CD14-positive monocyte (primary cell): ENCODE measurements at regions not wholly inside any gene's neighbourhood (a gene's known extent, or its start where the extent isn't known, plus 50 kb on each side); places are given as distances from the start of the nearest gene placed in this dataset.

ENCODE experiments used
- DNase-seq, 3 donors: peaks; one replicate each; pipeline ENCODE4 v3.0.0-alpha.2; 2011 to 2022
- H2AFZ ChIP-seq: 2 replicates; pipeline ENCODE4 v1.6.0; 2012; ENCODE audit warnings: mild to moderate bottlenecking, low read depth, low read length, inconsistent platforms; ENCODE audit not compliant: insufficient read depth, poor library complexity, severe bottlenecking
- H3K27ac ChIP-seq, 2 donors: 1 replicate in 1 of 2; 2 replicates in 1 of 2; pipeline ENCODE4 v1.5.1; 2012 to 2013; ENCODE audit warnings: low read length in 2 of 2, control low read depth in 1 of 2, inconsistent platforms in 1 of 2, low read depth in 1 of 2, mild to moderate bottlenecking in 1 of 2
- H3K27me3 ChIP-seq, 2 donors: one replicate each; pipeline versions ENCODE4 v1.6.0 to v1.6.1; 2011 to 2013; ENCODE audit warnings: low read length in 2 of 2; ENCODE audit not compliant: control insufficient read depth in 2 of 2, insufficient read depth in 2 of 2
- H3K36me3 ChIP-seq, 2 donors: replicated peaks in 1 of 2; 1 replicate in 1 of 2; 2 replicates in 1 of 2; pipeline versions ENCODE4 v1.5.1 to v1.6.1; 2012 to 2013; ENCODE audit warnings: low read length in 2 of 2, control low read depth in 1 of 2, inconsistent platforms in 1 of 2, mild to moderate bottlenecking in 1 of 2; ENCODE audit not compliant: insufficient read depth in 2 of 2, control insufficient read depth in 1 of 2
- H3K4me1 ChIP-seq, 2 donors: 1 replicate in 1 of 2; 2 replicates in 1 of 2; pipeline versions ENCODE4 v1.5.1 to v1.6.1; 2012 to 2013; ENCODE audit warnings: low read length in 2 of 2, control low read depth in 1 of 2, inconsistent platforms in 1 of 2, mild to moderate bottlenecking in 1 of 2, moderate library complexity in 1 of 2; ENCODE audit not compliant: insufficient read depth in 2 of 2, control insufficient read depth in 1 of 2
- H3K4me2 ChIP-seq: replicated peaks from 2 replicates; pipeline ENCODE3; 2012; ENCODE audit warnings: low read length, moderate library complexity, mild to moderate bottlenecking; ENCODE audit not compliant: poor library complexity, severe bottlenecking; ENCODE audit errors: extremely low read depth
- H3K4me3 ChIP-seq, 3 experiments: fragments of 200-600 bp in 1 of 3; sonication (generic) in 1 of 3; replicated peaks in 1 of 3; 1 replicate in 2 of 3; 2 replicates in 1 of 3; pipeline ENCODE4 v1.5.1; 2011 to 2013; ENCODE audit warnings: low read length in 3 of 3, mild to moderate bottlenecking in 3 of 3, control low read depth in 2 of 3, low read depth in 2 of 3, inconsistent platforms in 1 of 3, moderate library complexity in 1 of 3
- H3K79me2 ChIP-seq: 2 replicates; pipeline ENCODE4 v1.6.0; 2012; ENCODE audit warnings: mild to moderate bottlenecking, control low read depth, inconsistent platforms, low read length, moderate library complexity; ENCODE audit not compliant: insufficient read depth
- H3K9ac ChIP-seq: 2 replicates; pipeline ENCODE4 v1.6.0; 2017; ENCODE audit warnings: low read length, mild to moderate bottlenecking; ENCODE audit not compliant: insufficient read depth, poor library complexity, severe bottlenecking
- H3K9me3 ChIP-seq, 2 donors: replicated peaks in 1 of 2; 1 replicate in 1 of 2; 2 replicates in 1 of 2; pipeline versions ENCODE4 v1.5.1 to v1.6.1; 2012 to 2013; ENCODE audit warnings: low read length in 2 of 2, control low read depth in 1 of 2; ENCODE audit not compliant: control insufficient read depth in 1 of 2, insufficient read depth in 1 of 2
- H4K20me1 ChIP-seq: 2 replicates; pipeline ENCODE4 v1.6.0; 2012; ENCODE audit warnings: mild to moderate bottlenecking, low read length, control low read depth, moderate library complexity; ENCODE audit not compliant: insufficient read depth
- H3K27ac Mint-ChIP-seq, 7 donors: one replicate each; pipeline ENCODE4 v1.8.0; 2020; ENCODE audit warnings: mild to moderate bottlenecking in 7 of 7, mixed read lengths in 7 of 7, moderate library complexity in 6 of 7, inconsistent platforms in 2 of 7
- H3K27me3 Mint-ChIP-seq, 3 donors: one replicate each; pipeline ENCODE4 v1.8.0; 2021 to 2022; ENCODE audit warnings: low read depth in 3 of 3, mild to moderate bottlenecking in 3 of 3, mixed read lengths in 3 of 3, moderate library complexity in 3 of 3, inconsistent platforms in 1 of 3
- H3K36me3 Mint-ChIP-seq, 2 donors: one replicate each; pipeline ENCODE4 v1.8.0; 2020; ENCODE audit warnings: mixed read lengths in 2 of 2, inconsistent platforms in 1 of 2, mild to moderate bottlenecking in 1 of 2
- H3K4me1 Mint-ChIP-seq: one replicate; pipeline ENCODE4 v1.8.0; 2020; ENCODE audit warnings: mild to moderate bottlenecking, mixed read lengths
- H3K4me3 Mint-ChIP-seq, 2 donors: one replicate each; pipeline ENCODE4 v1.8.0; 2020; ENCODE audit warnings: mild to moderate bottlenecking in 2 of 2, mixed read lengths in 2 of 2, moderate library complexity in 1 of 2
- H3K9me3 Mint-ChIP-seq, 7 donors: one replicate each; pipeline ENCODE4 v1.8.0; 2020 to 2022; ENCODE audit warnings: mixed read lengths in 7 of 7, mild to moderate bottlenecking in 6 of 7, moderate library complexity in 6 of 7, inconsistent platforms in 2 of 7
- WGBS: methylation state at CpG from one replicate; pipeline ENCODE4 v1.1.5; 2013; ENCODE audit warnings: missing lambda C conversion rate; ENCODE audit not compliant: insufficient coverage; 5-methylcytosine and 5-hydroxymethylcytosine counted together
- intact Hi-C, 2 donors: fragments of 100-400 bp; cut with micrococcal nuclease; formaldehyde crosslinking; loops; one replicate each; pipeline versions ENCODE4 v1.15.0 to v1.15.1; 2023
- TF ChIP-seq, protein P1 (sequence below): fragments of 200-600 bp; IDR thresholded peaks from one replicate; pipeline ENCODE4 v1.8.0; 2022; ENCODE audit warnings: antibody characterized with exemption, mild to moderate bottlenecking

DNA sequence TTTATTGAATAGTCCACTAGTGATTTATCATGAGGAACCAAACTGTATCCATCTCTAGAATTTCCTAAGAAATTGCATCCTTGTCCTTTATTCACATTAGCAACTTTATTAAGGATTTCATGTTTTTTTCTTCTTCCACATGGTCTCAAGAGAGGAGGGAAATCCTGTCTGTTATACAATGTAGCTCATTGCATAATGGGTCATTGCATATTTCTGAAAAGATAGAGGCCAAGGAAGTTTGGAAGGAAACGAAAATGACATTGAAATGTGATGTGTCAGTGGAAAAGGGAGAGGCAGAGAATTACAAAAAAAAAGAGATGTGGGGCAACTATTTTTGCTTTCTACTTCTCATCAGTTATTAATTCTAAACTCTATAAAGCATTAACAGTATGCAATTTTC, 353.1 kb downstream of the METTL15 start:
- peaks cover 0 to 11% (median 5%) of the 10 kb centered on the region in 7 donors for H3K9me3 Mint-ChIP-seq
- no peaks in the 10 kb centered on the region for H3K4me1 ChIP-seq
- no peak overlapping the region for H2AFZ ChIP-seq
- H3K4me3 Mint-ChIP-seq: no peak overlapping the region
- H3K36me3 Mint-ChIP-seq: no peaks in the 10 kb centered on the region
- no peak overlapping the region for H3K27ac ChIP-seq
- no peaks in the 10 kb centered on the region for H3K79me2 ChIP-seq
- no peak for DNase-seq
- H3K27me3 ChIP-seq: no peaks in the 10 kb centered on the region
- no peak overlapping the region for H3K4me2 ChIP-seq
- intact Hi-C loops: no loop called here
- H4K20me1 ChIP-seq: no peaks in the 10 kb centered on the region
- WGBS: no CpG with 5 or more reads among the region's 1 CpG
- no peaks in the 10 kb centered on the region for H3K27me3 Mint-ChIP-seq
- no peaks in the 10 kb centered on the region for H3K4me1 Mint-ChIP-seq
- peaks cover 5 to 6% of the 10 kb centered on the region in 2 donors for H3K9me3 ChIP-seq
- no peak overlapping the region for H3K27ac Mint-ChIP-seq
- TF ChIP-seq, protein P1, sequence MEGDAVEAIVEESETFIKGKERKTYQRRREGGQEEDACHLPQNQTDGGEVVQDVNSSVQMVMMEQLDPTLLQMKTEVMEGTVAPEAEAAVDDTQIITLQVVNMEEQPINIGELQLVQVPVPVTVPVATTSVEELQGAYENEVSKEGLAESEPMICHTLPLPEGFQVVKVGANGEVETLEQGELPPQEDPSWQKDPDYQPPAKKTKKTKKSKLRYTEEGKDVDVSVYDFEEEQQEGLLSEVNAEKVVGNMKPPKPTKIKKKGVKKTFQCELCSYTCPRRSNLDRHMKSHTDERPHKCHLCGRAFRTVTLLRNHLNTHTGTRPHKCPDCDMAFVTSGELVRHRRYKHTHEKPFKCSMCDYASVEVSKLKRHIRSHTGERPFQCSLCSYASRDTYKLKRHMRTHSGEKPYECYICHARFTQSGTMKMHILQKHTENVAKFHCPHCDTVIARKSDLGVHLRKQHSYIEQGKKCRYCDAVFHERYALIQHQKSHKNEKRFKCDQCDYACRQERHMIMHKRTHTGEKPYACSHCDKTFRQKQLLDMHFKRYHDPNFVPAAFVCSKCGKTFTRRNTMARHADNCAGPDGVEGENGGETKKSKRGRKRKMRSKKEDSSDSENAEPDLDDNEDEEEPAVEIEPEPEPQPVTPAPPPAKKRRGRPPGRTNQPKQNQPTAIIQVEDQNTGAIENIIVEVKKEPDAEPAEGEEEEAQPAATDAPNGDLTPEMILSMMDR: no peak
- no peaks in the 10 kb centered on the region for H3K36me3 ChIP-seq
- no peak overlapping the region for H3K9ac ChIP-seq
- no peak overlapping the region for H3K4me3 ChIP-seq

DNA sequence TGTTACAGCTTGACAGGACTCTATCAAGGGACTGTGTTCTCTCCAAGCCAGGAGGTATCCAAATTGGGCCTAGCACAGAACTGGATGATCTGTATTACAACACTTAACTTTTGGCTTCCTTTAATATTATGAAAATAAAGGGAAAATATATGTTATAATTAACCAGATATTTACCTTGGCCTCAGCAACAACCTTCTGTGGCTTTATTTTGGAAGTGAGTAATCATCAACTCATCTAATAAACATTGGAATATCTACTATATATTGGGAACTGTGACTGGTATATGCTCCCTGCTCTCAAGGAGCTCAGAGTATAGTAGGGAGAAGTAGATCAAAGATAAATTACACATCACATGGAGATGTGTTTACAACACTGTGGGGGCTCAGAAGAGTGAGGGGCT, 352.2 kb downstream of the METTL15 start:
- Histone ChIP-seq H3K36me3 (no peaks in the 10 kb centered on the region), H3K9me3 (peaks cover 4 to 9% of the 10 kb centered on the region in 2 donors), H3K4me3 (no peak overlapping the region), H3K4me1 (no peaks in the 10 kb centered on the region), H2AFZ (no peak overlapping the region), H3K4me2 (no peak overlapping the region), H3K27ac (no peak overlapping the region), H4K20me1 (no peaks in the 10 kb centered on the region), H3K9ac (no peak overlapping the region), H3K27me3 (no peaks in the 10 kb centered on the region), H3K79me2 (no peaks in the 10 kb centered on the region)
- no peaks in the 10 kb centered on the region for H3K27me3 Mint-ChIP-seq
- H3K27ac Mint-ChIP-seq: no peak overlapping the region
- H3K9me3 Mint-ChIP-seq: peaks cover 0 to 12% (median 10%) of the 10 kb centered on the region in 7 donors
- DNase-seq: no peak
- H3K4me1 Mint-ChIP-seq: no peaks in the 10 kb centered on the region
- intact Hi-C loops: no loop called here
- H3K4me3 Mint-ChIP-seq: no peak overlapping the region
- TF ChIP-seq, protein P1: no peak
- no peaks in the 10 kb centered on the region for H3K36me3 Mint-ChIP-seq
